ENCODE measurements at regions not wholly inside any gene's neighbourhood (a gene's known extent, or its start where the extent isn't known, plus 50 kb on each side); places are given as distances from the start of the nearest gene placed in this dataset.

DNA sequence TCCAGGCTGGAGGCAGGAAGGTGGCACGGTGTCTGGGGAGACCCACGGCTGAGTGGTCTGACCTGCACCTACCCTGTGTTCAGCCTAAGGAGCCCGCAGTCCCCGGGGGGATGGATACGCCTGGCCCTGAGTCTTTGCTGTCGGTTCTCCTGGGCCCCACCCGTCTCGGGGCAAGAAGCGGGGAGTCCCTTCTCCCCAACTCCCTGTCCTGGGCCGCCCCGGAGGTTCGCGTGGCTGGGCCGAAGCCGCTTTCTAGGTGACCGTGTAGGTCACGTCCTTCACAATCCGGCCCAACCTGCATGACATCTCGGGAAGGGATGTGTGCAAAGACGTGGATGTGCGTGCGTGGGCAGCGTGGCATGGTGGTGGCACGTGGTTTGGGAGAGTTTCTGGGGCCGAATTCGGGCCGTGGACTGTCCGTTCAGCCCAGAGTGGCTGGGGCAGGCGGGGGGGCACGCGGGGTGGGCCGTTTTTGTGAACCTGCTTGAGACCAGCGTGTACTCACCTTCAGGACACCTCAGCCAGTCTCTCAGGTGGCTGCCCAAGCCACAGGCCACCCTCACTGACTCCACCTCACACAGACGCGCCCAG lies 103.3 kb downstream of the PTPRS start:
- DNase-seq = no peak

- no peak for DNase-seq
These were observed 105.0 kb downstream of the PTPRS start for GRCh38 chr19:5235458-5236219.

DNA sequence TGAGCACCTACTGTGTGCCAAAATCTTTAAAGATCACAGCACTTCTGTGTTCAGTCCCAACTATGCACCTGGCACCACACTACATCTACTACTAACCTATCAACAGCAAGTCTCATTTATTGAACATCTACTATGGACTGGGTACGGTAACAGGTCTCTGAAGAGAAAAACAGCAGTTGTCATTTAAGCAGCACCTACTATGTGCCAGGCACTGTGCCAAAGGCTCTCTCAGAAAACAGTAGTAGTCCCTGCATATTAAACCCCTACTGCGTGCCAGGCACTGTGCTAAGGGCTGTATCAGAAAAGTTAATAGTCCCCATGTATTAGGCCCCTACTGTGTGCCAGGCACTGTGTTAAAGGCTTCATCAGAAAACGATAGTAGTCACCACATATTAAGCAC lies 106.2 kb downstream of the PTPRS start:
- DNase-seq = no peak

DNA sequence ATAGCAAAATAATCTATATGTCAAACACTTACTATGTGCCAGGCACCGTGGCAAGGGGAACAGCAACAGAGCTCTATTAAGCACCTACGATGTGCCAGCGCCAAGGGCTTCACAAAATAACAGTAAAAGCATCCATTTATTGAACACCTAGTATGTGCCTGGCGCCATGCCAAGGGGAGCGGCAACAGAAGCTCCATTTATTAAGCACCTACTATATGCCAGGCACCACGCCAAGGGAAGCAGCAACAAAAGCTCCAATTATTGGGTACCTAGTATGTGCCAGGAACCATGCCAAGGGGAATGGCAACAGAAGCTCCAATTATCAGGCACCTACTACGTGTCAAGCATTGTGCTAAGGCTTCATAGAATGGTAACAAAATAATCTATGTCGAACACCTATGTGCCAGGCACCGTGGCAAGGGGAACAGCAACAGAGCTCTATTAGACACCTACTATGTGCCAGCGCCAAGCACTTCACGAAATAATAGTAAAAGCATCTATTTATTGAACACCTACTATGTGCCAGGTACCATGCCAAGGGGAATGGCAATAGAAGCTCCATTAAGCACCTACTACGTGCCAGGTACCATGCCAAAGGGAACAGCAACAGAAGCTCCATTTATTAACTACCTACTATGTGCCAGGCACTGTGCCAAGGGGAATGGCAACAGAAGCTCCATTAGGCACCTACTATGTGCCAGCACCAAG lies 107.7 kb downstream of the PTPRS start:
- peak in 1 of 56 donors; percentile 45 for DNase-seq

DNA sequence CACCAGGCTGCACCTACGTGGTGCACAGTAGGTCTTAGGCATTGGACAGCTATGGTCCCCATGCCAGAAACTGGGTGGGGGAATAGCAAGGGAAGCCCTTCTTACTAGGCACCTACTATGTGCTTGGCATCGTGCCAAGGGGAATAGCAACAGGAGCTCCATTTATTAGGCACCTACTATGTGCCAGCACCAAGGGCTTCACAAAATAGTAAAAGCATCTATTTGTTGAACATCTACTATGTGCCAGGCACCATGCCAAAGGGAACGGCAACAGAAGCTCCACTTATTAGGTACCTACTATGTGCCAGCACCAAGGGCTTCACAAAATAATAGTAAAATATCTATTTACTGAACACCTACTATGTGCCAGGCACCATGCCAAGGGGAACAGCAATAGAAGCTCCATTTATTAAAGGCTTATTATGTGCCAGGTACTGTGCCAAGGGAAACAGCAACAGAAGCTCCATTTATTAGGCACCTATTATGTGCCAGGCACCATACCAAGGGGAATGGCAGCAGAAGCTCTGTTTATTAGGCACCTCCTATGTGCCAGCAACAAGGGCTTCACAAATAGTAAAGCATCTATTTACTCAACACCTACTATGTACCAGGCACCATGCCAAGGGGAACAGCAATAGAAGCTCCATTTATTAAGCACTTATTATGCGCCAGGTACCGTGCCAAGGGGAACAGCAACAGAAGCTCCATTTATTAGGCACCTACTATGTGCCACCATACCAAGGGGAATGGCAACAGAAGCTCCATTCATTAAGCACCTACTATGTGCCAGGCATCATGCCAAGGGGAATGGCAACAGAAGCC lies 108.5 kb downstream of the PTPRS start:
- DNase-seq = peak in 1 of 56 donors; percentile 59

GRCh38 chr19:5230730-5231555 lies 109.7 kb downstream of the PTPRS start:
- DNase-seq = no peak

DNA sequence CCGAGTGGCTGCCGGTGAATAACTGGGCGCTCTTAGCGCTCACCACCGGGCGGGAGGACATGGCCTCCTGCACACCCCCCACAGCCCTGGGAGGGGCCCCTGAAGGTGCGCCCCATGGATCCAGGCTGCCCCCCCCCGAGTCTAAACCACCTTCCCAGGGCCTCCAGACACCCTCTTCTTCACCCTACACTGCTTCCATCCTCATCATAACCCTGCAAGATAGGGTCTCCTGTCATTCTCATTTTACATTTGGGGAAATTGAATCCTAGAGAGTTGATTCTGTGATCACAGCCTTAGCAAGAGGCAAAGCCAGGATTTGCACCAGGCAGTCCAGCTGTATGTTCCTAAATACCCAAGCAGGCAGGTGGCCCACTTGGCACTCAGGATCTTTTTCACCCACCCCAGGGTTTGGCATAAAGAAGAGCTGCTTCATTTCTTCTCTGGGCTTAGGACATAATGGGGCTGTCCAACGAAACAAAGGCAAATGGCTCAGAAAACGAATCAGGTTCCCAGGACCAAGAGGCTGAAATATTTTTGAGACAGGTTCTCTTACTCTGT lies 110.8 kb downstream of the PTPRS start:
- DNase-seq = no peak

- peak in 1 of 56 donors; percentile 7 for DNase-seq
These were observed 111.5 kb downstream of the PTPRS start for GRCh38 chr19:5228932-5229777.

- no peak for DNase-seq
These were observed 112.1 kb downstream of the PTPRS start for GRCh38 chr19:5228490-5228889.

DNA sequence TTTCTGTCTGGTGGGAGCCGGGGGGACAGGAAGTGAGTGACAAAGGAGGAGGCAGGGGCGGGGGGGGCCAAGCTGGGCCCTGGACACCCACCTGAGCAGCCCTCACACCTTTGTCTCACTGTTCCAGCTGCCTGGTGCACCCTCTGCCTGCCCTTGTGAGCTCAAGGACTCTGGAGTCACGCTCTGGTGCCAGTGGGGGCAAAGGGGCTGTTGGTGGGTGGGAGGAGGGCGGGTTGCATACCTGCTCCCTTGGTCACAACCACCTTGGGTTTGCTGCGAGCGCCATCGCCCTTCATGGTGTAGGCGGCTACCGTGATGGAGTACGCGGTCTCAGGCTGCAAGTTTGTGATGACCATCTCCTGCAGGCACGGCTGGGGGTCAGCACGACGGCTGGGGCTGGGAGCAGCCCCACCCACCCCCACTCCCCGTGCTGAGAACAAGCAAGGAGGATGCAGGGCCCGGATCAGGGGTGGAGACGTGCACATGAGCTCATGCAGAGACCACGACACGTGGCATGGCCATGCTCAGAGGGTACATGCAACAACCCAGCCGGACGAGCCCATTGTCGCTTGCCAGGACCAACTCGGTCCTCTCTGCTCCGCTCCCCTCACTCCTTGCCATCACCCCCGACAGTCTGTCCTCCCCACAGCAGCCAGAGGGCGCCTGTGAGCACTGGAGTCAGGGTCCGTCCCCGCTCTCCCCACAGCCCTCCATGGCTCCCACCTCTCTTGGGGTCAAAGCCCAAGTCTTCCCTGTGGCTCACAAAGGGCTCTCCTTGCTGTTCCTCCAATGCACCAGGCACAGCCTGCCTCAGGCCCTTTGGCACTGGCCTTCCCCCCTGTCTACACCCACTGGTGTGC lies 114.9 kb downstream of the PTPRS start:
- peak in 2 of 56 donors; percentile 16 to 35 for DNase-seq

DNA sequence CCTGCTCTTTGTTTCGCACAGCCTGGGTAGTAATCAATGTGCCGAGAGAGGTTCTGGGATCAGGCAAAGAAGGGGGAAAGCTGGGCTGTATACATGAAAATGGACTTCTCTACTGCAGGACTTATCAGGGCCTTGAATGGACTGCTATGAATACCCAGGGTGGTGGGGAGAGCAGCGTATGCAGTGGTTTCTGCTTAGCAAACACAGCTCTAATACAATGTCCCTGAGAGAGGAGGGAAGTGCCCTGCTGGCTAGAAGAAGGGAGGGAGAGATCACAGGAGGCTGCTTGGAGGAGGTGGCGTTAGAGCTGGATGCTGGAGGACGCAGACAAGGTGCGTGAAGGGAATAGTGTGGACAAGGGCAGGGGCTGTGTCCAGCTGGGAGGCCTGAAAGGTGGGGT lies 116.1 kb downstream of the PTPRS start:
- DNase-seq = no peak

DNA sequence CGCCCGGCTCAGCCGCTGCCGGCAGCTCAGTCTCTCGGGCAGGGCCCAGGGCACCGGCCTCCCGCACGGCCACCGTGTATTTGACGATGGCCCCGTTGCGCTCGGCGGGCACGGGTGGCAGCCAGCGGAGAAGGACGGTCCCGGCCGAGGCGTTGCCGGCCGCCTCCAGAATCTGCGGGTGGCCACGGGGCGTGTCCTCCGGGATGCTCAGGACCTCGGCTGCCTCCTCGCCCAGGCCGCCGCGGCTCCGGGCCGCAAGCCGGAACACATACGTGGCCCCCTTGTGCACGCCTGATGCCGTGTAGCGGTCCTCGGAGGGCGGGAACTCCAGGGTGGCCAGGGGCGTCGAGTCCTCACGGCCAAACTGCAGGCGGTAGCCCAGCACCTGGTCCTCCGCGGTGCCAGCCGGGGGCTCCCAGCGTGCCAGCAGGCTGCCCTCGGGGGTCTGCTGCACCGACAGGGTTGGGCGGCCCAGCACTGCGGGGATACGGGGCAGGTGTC lies 117.7 kb downstream of the PTPRS start:
- DNase-seq = no peak

GRCh38 chr19:5222178-5222577 lies 118.4 kb downstream of the PTPRS start:
- DNase-seq = no peak

DNA sequence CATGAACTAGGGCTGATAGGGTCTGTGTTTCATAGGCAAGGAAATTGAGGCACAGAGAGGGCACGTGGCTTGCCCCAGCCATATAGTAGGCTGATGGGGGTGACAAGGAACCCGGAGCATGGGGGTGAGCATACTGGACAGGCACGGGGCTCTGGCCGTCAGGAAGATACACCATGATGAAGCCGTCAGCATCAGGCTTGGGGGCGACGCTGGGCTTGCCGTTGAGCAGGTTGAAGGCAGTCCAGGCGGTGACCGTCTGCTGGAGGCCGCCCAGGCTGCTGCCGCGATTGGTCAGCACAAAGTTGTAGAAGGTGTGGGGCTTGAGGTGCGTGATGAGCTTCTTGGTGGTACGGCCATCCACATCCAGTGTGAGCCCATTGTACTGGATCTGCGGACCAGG lies 119.7 kb downstream of the PTPRS start:
- DNase-seq = no peak

GRCh38 chr19:5220361-5220760 lies 120.3 kb downstream of the PTPRS start:
- DNase-seq = no peak

GRCh38 chr19:5219551-5220304 lies 120.9 kb downstream of the PTPRS start:
- no peak for DNase-seq

GRCh38 chr19:5218963-5219530 lies 121.6 kb downstream of the PTPRS start:
- DNase-seq = no peak
